ENCODE measurements at regions not wholly inside any gene's neighbourhood (a gene's known extent, or its start where the extent isn't known, plus 50 kb on each side); places are given as distances from the start of the nearest gene placed in this dataset.

DNA sequence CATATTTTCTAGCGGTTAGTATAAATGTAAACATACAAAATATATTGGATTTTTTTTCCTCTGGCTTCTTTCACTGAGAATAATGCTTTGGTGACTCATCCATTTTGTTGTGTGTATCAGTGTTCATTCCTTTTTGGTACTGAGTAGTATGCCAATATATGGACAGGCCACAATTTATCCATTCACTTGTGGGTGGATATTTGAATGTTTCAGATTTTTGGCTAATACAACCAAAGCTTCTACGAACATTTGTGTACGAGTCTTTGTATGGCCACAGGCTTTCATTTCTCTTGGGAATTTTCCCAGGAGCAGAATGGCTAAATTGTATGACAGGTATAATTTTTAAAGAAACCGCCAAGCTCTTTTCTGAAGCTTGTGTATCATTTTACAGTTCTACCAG lies 677.5 kb downstream of the HDGFL1 start:
- TF ChIP-seq, protein P1, sequence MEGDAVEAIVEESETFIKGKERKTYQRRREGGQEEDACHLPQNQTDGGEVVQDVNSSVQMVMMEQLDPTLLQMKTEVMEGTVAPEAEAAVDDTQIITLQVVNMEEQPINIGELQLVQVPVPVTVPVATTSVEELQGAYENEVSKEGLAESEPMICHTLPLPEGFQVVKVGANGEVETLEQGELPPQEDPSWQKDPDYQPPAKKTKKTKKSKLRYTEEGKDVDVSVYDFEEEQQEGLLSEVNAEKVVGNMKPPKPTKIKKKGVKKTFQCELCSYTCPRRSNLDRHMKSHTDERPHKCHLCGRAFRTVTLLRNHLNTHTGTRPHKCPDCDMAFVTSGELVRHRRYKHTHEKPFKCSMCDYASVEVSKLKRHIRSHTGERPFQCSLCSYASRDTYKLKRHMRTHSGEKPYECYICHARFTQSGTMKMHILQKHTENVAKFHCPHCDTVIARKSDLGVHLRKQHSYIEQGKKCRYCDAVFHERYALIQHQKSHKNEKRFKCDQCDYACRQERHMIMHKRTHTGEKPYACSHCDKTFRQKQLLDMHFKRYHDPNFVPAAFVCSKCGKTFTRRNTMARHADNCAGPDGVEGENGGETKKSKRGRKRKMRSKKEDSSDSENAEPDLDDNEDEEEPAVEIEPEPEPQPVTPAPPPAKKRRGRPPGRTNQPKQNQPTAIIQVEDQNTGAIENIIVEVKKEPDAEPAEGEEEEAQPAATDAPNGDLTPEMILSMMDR (IDR thresholded peaks at IDR 0.05 in 2 of 3, conservative IDR thresholded peaks at IDR 0.05 in 1 of 3; ENCODE audit: borderline replicate concordance in 1 of 3, insufficient read depth in 1 of 3, low read depth in 2 of 3, low read length in 2 of 3): no peak
- TF ChIP-seq POLR2A (IDR thresholded peaks at IDR 0.05; ENCODE audit: borderline replicate concordance, extremely low read depth, insufficient read depth, insufficient read length) (no peak), ZFX (IDR thresholded peaks at IDR 0.05) (no peak), EZH2phosphoT487 (IDR thresholded peaks at IDR 0.05; ENCODE audit: borderline replicate concordance) (no peak), POLR2AphosphoS5 (IDR thresholded peaks at IDR 0.05; ENCODE audit: low read depth, low read length) (no peak), RAD21 (IDR thresholded peaks at IDR 0.05; ENCODE audit: low read depth) (no peak), EGR1 (IDR thresholded peaks at IDR 0.05; ENCODE audit: low read depth) (no peak), EZH2 (IDR thresholded peaks at IDR 0.05) (no peak)
- TF ChIP-seq, protein P2, sequence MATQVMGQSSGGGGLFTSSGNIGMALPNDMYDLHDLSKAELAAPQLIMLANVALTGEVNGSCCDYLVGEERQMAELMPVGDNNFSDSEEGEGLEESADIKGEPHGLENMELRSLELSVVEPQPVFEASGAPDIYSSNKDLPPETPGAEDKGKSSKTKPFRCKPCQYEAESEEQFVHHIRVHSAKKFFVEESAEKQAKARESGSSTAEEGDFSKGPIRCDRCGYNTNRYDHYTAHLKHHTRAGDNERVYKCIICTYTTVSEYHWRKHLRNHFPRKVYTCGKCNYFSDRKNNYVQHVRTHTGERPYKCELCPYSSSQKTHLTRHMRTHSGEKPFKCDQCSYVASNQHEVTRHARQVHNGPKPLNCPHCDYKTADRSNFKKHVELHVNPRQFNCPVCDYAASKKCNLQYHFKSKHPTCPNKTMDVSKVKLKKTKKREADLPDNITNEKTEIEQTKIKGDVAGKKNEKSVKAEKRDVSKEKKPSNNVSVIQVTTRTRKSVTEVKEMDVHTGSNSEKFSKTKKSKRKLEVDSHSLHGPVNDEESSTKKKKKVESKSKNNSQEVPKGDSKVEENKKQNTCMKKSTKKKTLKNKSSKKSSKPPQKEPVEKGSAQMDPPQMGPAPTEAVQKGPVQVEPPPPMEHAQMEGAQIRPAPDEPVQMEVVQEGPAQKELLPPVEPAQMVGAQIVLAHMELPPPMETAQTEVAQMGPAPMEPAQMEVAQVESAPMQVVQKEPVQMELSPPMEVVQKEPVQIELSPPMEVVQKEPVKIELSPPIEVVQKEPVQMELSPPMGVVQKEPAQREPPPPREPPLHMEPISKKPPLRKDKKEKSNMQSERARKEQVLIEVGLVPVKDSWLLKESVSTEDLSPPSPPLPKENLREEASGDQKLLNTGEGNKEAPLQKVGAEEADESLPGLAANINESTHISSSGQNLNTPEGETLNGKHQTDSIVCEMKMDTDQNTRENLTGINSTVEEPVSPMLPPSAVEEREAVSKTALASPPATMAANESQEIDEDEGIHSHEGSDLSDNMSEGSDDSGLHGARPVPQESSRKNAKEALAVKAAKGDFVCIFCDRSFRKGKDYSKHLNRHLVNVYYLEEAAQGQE (IDR thresholded peaks at IDR 0.05; ENCODE audit: low read depth): no peak
- TF ChIP-seq, protein P3, sequence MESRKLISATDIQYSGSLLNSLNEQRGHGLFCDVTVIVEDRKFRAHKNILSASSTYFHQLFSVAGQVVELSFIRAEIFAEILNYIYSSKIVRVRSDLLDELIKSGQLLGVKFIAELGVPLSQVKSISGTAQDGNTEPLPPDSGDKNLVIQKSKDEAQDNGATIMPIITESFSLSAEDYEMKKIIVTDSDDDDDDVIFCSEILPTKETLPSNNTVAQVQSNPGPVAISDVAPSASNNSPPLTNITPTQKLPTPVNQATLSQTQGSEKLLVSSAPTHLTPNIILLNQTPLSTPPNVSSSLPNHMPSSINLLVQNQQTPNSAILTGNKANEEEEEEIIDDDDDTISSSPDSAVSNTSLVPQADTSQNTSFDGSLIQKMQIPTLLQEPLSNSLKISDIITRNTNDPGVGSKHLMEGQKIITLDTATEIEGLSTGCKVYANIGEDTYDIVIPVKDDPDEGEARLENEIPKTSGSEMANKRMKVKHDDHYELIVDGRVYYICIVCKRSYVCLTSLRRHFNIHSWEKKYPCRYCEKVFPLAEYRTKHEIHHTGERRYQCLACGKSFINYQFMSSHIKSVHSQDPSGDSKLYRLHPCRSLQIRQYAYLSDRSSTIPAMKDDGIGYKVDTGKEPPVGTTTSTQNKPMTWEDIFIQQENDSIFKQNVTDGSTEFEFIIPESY (IDR thresholded peaks at IDR 0.05; ENCODE audit: extremely low read depth, insufficient replicate concordance, low read length): no peak
